Neural crest cell (in vitro differentiated cells): ENCODE measurements at regions not wholly inside any gene's neighbourhood (a gene's known extent, or its start where the extent isn't known, plus 50 kb on each side); places are given as distances from the start of the nearest gene placed in this dataset.

Source experiments
- DNase-seq: peaks from one replicate; pipeline ENCODE4 v3.0.0; 2021; ENCODE audit warnings: low read depth, mixed read lengths, low spot score
- H3K27ac Mint-ChIP-seq: one replicate; pipeline ENCODE4 v1.8.0; 2021; ENCODE audit warnings: mild to moderate bottlenecking, mixed read lengths; ENCODE audit not compliant: unreplicated experiment
- H3K27me3 Mint-ChIP-seq: 2 replicates; pipeline ENCODE4 v1.8.0; 2021; ENCODE audit warnings: low read depth, mild to moderate bottlenecking, mixed read lengths
- H3K36me3 Mint-ChIP-seq: 2 replicates; pipeline ENCODE4 v1.8.0; 2021; ENCODE audit warnings: low read depth, mild to moderate bottlenecking, mixed read lengths
- H3K4me1 Mint-ChIP-seq: 2 replicates; pipeline ENCODE4 v1.8.0; 2021; ENCODE audit warnings: mixed read lengths
- H3K4me3 Mint-ChIP-seq: one replicate; pipeline ENCODE4 v1.8.0; 2021; ENCODE audit warnings: mild to moderate bottlenecking, mixed read lengths
- H3K9me3 Mint-ChIP-seq: 2 replicates; pipeline ENCODE4 v1.8.0; 2021; ENCODE audit warnings: mixed read lengths
- CTCF ChIP-seq: fragments of 200-600 bp; sonication (generic); conservative IDR thresholded peaks from 2 replicates; pipeline ENCODE4 v1.5.0; 2021; ENCODE audit warnings: antibody characterized with exemption, mild to moderate bottlenecking

- no peak for TF ChIP-seq CTCF
- no peaks in the 10 kb centered on the region for H3K4me1 Mint-ChIP-seq
- H3K9me3 Mint-ChIP-seq = peaks cover 2% of the 10 kb centered on the region
- H3K4me3 Mint-ChIP-seq = no peak overlapping the region
- DNase-seq = no peak
- H3K27me3 Mint-ChIP-seq = no peaks in the 10 kb centered on the region
- no peaks in the 10 kb centered on the region for H3K36me3 Mint-ChIP-seq
- H3K27ac Mint-ChIP-seq = no peak overlapping the region
These were observed 278.2 kb upstream of the RAG2 start for GRCh38 chr11:36876266-36876665.

GRCh38 chr11:36874291-36874690, 276.3 kb upstream of the RAG2 start:
- Mint-ChIP-seq H3K4me1 (no peaks in the 10 kb centered on the region), H3K27ac (no peak overlapping the region), H3K9me3 (no peaks in the 10 kb centered on the region), H3K4me3 (no peak overlapping the region), H3K27me3 (no peaks in the 10 kb centered on the region), H3K36me3 (no peaks in the 10 kb centered on the region)
- no peak for DNase-seq
- TF ChIP-seq CTCF = no peak

GRCh38 chr11:36870361-36870760, 272.3 kb upstream of the RAG2 start:
- H3K9me3 Mint-ChIP-seq = no peaks in the 10 kb centered on the region
- DNase-seq = no peak
- no peak for TF ChIP-seq CTCF
- H3K4me3 Mint-ChIP-seq = no peak overlapping the region
- H3K27me3 Mint-ChIP-seq = no peaks in the 10 kb centered on the region
- H3K27ac Mint-ChIP-seq = no peak overlapping the region
- H3K36me3 Mint-ChIP-seq = no peaks in the 10 kb centered on the region
- no peaks in the 10 kb centered on the region for H3K4me1 Mint-ChIP-seq

GRCh38 chr11:36868380-36868779, 270.3 kb upstream of the RAG2 start:
- Mint-ChIP-seq H3K36me3 (no peaks in the 10 kb centered on the region), H3K27ac (no peak overlapping the region), H3K4me1 (no peaks in the 10 kb centered on the region), H3K4me3 (no peak overlapping the region), H3K9me3 (no peaks in the 10 kb centered on the region), H3K27me3 (no peaks in the 10 kb centered on the region)
- no peak for DNase-seq
- no peak for TF ChIP-seq CTCF

- no peak for TF ChIP-seq CTCF
- H3K27ac Mint-ChIP-seq = no peak overlapping the region
These were observed 267.8 kb upstream of the RAG2 start for GRCh38 chr11:36865846-36866245.

GRCh38 chr11:36854875-36855274, 256.8 kb upstream of the RAG2 start:
- no peaks in the 10 kb centered on the region for H3K36me3 Mint-ChIP-seq
- TF ChIP-seq CTCF = no peak
- H3K27ac Mint-ChIP-seq = no peak overlapping the region
- no peak for DNase-seq
- H3K9me3 Mint-ChIP-seq = peaks cover 4% of the 10 kb centered on the region
- no peaks in the 10 kb centered on the region for H3K27me3 Mint-ChIP-seq
- H3K4me1 Mint-ChIP-seq = no peaks in the 10 kb centered on the region
- H3K4me3 Mint-ChIP-seq = no peak overlapping the region

More at GRCh38 chr11:36865846-36866245, 267.8 kb upstream of the RAG2 start:
- peaks cover 5% of the 10 kb centered on the region for H3K27me3 Mint-ChIP-seq
- no peaks in the 10 kb centered on the region for H3K9me3 Mint-ChIP-seq
- no peak overlapping the region for H3K4me3 Mint-ChIP-seq
- no peaks in the 10 kb centered on the region for H3K4me1 Mint-ChIP-seq
- DNase-seq = no peak
- no peaks in the 10 kb centered on the region for H3K36me3 Mint-ChIP-seq
